ENCODE measurements at regions not wholly inside any gene's neighbourhood (a gene's known extent, or its start where the extent isn't known, plus 50 kb on each side); places are given as distances from the start of the nearest gene placed in this dataset.

- TF ChIP-seq CTCF (IDR thresholded peaks at IDR 0.05; ENCODE audit: insufficient read depth, low read depth, low read length) (no peak), EZH2 (IDR thresholded peaks at IDR 0.05; ENCODE audit: insufficient read depth, low read length) (no peak)
Observed at GRCh38 chr3:10737785-10738184, 78.2 kb upstream of the SLC6A11 start.

Measured in astrocyte (in vitro differentiated cells and primary cell).